ENCODE measurements at regions not wholly inside any gene's neighbourhood (a gene's known extent, or its start where the extent isn't known, plus 50 kb on each side); places are given as distances from the start of the nearest gene placed in this dataset.

GRCh38 chr19:31177246-31177645, 172.0 kb downstream of the TSHZ3 start:
- DNase-seq = no peak
- Histone ChIP-seq H3K4me3 (ENCODE audit: low read length) (no peak overlapping the region), H3K9me3 (ENCODE audit: control insufficient read depth, low read length) (no peaks in the 10 kb centered on the region), H3K36me3 (ENCODE audit: control insufficient read depth, insufficient read depth, low read length) (no peaks in the 10 kb centered on the region), H3K27ac (ENCODE audit: low read depth, low read length) (no peak overlapping the region), H3K4me1 (ENCODE audit: control insufficient read depth, insufficient read depth, low read length) (no peaks in the 10 kb centered on the region), H3K9ac (ENCODE audit: extremely low read depth, low read length, poor library complexity, severe bottlenecking) (no peak overlapping the region), H3K27me3 (ENCODE audit: control insufficient read depth, insufficient read depth, low read length, poor library complexity, severe bottlenecking) (no peaks in the 10 kb centered on the region)
- no peaks in the 10 kb centered on the region for H3K27me3 Mint-ChIP-seq (ENCODE audit: insufficient read depth)
- no peaks in the 10 kb centered on the region for H3K9me3 Mint-ChIP-seq
- H3K36me3 Mint-ChIP-seq (ENCODE audit: low read depth) = no peaks in the 10 kb centered on the region
- no peak overlapping the region for H3K4me3 Mint-ChIP-seq
- TF ChIP-seq CTCF (conservative IDR thresholded peaks at IDR 0.05) = no peak
- 82 to 91% methylated on average over 4 to 5 of the region's 5 CpGs for WGBS, 2 experiments (ENCODE audit: insufficient coverage in 1 of 2, insufficient read length in 1 of 2)
- no peak overlapping the region for H3K27ac Mint-ChIP-seq
- H3K4me1 Mint-ChIP-seq = no peaks in the 10 kb centered on the region

- H3K27ac ChIP-seq (ENCODE audit: low read depth, low read length) = no peak overlapping the region
- no peaks in the 10 kb centered on the region for H3K9me3 ChIP-seq (ENCODE audit: control insufficient read depth, low read length)
- no peak for TF ChIP-seq CTCF (conservative IDR thresholded peaks at IDR 0.05)
- no peak overlapping the region for H3K27ac Mint-ChIP-seq
- no peak overlapping the region for H3K9ac ChIP-seq (ENCODE audit: extremely low read depth, low read length, poor library complexity, severe bottlenecking)
- no peaks in the 10 kb centered on the region for H3K36me3 Mint-ChIP-seq (ENCODE audit: low read depth)
- no peak overlapping the region for H3K4me3 ChIP-seq (ENCODE audit: low read length)
- H3K9me3 Mint-ChIP-seq = no peaks in the 10 kb centered on the region
- no peak for DNase-seq
- no peaks in the 10 kb centered on the region for H3K27me3 Mint-ChIP-seq (ENCODE audit: insufficient read depth)
- H3K36me3 ChIP-seq (ENCODE audit: control insufficient read depth, insufficient read depth, low read length) = no peaks in the 10 kb centered on the region
- no peaks in the 10 kb centered on the region for H3K4me1 ChIP-seq (ENCODE audit: control insufficient read depth, insufficient read depth, low read length)
- no peaks in the 10 kb centered on the region for H3K27me3 ChIP-seq (ENCODE audit: control insufficient read depth, insufficient read depth, low read length, poor library complexity, severe bottlenecking)
- 92 to 100% methylated on average over 2 to 3 of the region's 3 CpGs for WGBS, 2 experiments (ENCODE audit: insufficient coverage in 1 of 2, insufficient read length in 1 of 2)
- no peaks in the 10 kb centered on the region for H3K4me1 Mint-ChIP-seq
- no peak overlapping the region for H3K4me3 Mint-ChIP-seq
Measured at GRCh38 chr19:31175564-31176348, 173.5 kb downstream of the TSHZ3 start.

GRCh38 chr19:31174948-31175347, 174.3 kb downstream of the TSHZ3 start:
- peaks cover 1% of the 10 kb centered on the region for H3K4me1 Mint-ChIP-seq
- H3K4me1 ChIP-seq (ENCODE audit: control insufficient read depth, insufficient read depth, low read length) = no peaks in the 10 kb centered on the region
- H3K36me3 Mint-ChIP-seq (ENCODE audit: low read depth) = no peaks in the 10 kb centered on the region
- H3K36me3 ChIP-seq (ENCODE audit: control insufficient read depth, insufficient read depth, low read length) = no peaks in the 10 kb centered on the region
- no peak for DNase-seq
- no peak overlapping the region for H3K4me3 Mint-ChIP-seq
- H3K27ac Mint-ChIP-seq = no peak overlapping the region
- H3K9me3 ChIP-seq (ENCODE audit: control insufficient read depth, low read length) = no peaks in the 10 kb centered on the region
- H3K27ac ChIP-seq (ENCODE audit: low read depth, low read length) = no peak overlapping the region
- no peaks in the 10 kb centered on the region for H3K9me3 Mint-ChIP-seq
- H3K27me3 ChIP-seq (ENCODE audit: control insufficient read depth, insufficient read depth, low read length, poor library complexity, severe bottlenecking) = no peaks in the 10 kb centered on the region
- H3K9ac ChIP-seq (ENCODE audit: extremely low read depth, low read length, poor library complexity, severe bottlenecking) = no peak overlapping the region
- TF ChIP-seq CTCF (conservative IDR thresholded peaks at IDR 0.05) = peak; percentile 19
- peaks cover 1% of the 10 kb centered on the region for H3K27me3 Mint-ChIP-seq (ENCODE audit: insufficient read depth)
- H3K4me3 ChIP-seq (ENCODE audit: low read length) = no peak overlapping the region
- 97 to 100% methylated on average over 1 to 5 of the region's 5 CpGs for WGBS, 2 experiments (ENCODE audit: insufficient coverage in 1 of 2, insufficient read length in 1 of 2)

All from endodermal cell (in vitro differentiated cells).